SH-SY5Y (cell line): ENCODE measurements at regions not wholly inside any gene's neighbourhood (a gene's known extent, or its start where the extent isn't known, plus 50 kb on each side); places are given as distances from the start of the nearest gene placed in this dataset.

ENCODE experiments used
- GATA2 ChIP-seq: IDR thresholded peaks from 2 replicates; pipeline ENCODE4 v1.6.1; 2011; ENCODE audit warnings: mild to moderate bottlenecking, low read depth, low read length
- GATA3 ChIP-seq: IDR thresholded peaks from 2 replicates; pipeline ENCODE4 v1.6.1; 2011; ENCODE audit warnings: low read depth, mild to moderate bottlenecking, low read length, moderate library complexity

GRCh38 chr10:30728127-30728526, 98.6 kb upstream of the LYZL2 start:
- TF ChIP-seq GATA2 (no peak), GATA3 (no peak)

- TF ChIP-seq GATA2 = no peak
- TF ChIP-seq GATA3 = no peak
These were observed 98.0 kb upstream of the LYZL2 start for GRCh38 chr10:30727524-30727923.

GRCh38 chr10:30725661-30726060, 96.1 kb upstream of the LYZL2 start:
- no peak for TF ChIP-seq GATA2
- TF ChIP-seq GATA3 = no peak

GRCh38 chr10:30724296-30724695, 94.7 kb upstream of the LYZL2 start:
- TF ChIP-seq GATA3 = no peak
- no peak for TF ChIP-seq GATA2

- TF ChIP-seq GATA2 = no peak
- no peak for TF ChIP-seq GATA3
These were observed 93.5 kb upstream of the LYZL2 start for GRCh38 chr10:30722956-30723620.

- TF ChIP-seq GATA2 (peak; percentile 82), GATA3 (no peak)
These were observed 90.3 kb upstream of the LYZL2 start for GRCh38 chr10:30719832-30720231.

- no peak for TF ChIP-seq GATA3
- no peak for TF ChIP-seq GATA2
These were observed 80.3 kb upstream of the LYZL2 start for GRCh38 chr10:30709700-30710358.

- TF ChIP-seq GATA2 (no peak), GATA3 (no peak)
These were observed 79.7 kb upstream of the LYZL2 start for GRCh38 chr10:30709229-30709628.

GRCh38 chr10:30708234-30708633, 78.7 kb upstream of the LYZL2 start:
- TF ChIP-seq GATA2 (no peak), GATA3 (no peak)

- TF ChIP-seq GATA2 = no peak
- TF ChIP-seq GATA3 = no peak
These were observed 76.1 kb upstream of the LYZL2 start for GRCh38 chr10:30705625-30706149.

GRCh38 chr10:30705101-30705624, 75.6 kb upstream of the LYZL2 start:
- TF ChIP-seq GATA2 = no peak
- no peak for TF ChIP-seq GATA3

- TF ChIP-seq GATA2 = no peak
- no peak for TF ChIP-seq GATA3
These were observed 74.6 kb upstream of the LYZL2 start for GRCh38 chr10:30704026-30704600.

GRCh38 chr10:30702860-30703259, 73.3 kb upstream of the LYZL2 start:
- no peak for TF ChIP-seq GATA3
- TF ChIP-seq GATA2 = no peak

GRCh38 chr10:30701451-30702173, 72.1 kb upstream of the LYZL2 start:
- TF ChIP-seq GATA2 = no peak
- no peak for TF ChIP-seq GATA3

- TF ChIP-seq GATA2 (no peak), GATA3 (no peak)
These were observed 68.3 kb upstream of the LYZL2 start for GRCh38 chr10:30697806-30698205.
